ENCODE measurements at regions not wholly inside any gene's neighbourhood (a gene's known extent, or its start where the extent isn't known, plus 50 kb on each side); places are given as distances from the start of the nearest gene placed in this dataset.

DNA sequence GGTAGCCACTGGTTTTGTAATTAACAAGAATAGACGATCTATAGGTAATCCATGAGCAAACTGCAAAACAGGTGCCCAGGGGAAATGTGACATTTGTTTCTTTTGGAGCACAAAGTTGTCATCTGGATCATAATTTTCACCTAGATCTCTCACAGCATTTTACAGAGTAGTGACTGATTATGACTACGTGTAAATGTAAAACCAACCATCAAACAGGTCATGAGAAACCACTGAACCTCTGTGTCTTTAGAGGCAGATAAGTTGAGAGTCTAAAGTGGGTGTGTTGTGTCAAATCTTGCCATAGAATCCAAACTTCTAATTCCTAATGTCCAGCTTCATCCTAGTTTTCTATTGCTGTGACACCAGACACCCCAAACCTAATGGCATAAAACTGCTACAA lies 648.1 kb downstream of the MID1IP1 start:
- TF ChIP-seq, protein P1, sequence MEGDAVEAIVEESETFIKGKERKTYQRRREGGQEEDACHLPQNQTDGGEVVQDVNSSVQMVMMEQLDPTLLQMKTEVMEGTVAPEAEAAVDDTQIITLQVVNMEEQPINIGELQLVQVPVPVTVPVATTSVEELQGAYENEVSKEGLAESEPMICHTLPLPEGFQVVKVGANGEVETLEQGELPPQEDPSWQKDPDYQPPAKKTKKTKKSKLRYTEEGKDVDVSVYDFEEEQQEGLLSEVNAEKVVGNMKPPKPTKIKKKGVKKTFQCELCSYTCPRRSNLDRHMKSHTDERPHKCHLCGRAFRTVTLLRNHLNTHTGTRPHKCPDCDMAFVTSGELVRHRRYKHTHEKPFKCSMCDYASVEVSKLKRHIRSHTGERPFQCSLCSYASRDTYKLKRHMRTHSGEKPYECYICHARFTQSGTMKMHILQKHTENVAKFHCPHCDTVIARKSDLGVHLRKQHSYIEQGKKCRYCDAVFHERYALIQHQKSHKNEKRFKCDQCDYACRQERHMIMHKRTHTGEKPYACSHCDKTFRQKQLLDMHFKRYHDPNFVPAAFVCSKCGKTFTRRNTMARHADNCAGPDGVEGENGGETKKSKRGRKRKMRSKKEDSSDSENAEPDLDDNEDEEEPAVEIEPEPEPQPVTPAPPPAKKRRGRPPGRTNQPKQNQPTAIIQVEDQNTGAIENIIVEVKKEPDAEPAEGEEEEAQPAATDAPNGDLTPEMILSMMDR (IDR thresholded peaks at IDR 0.05; ENCODE audit: low read depth, low read length, missing input control): no peak
- TF ChIP-seq SP1 (IDR thresholded peaks at IDR 0.05): no peak
- no peak for TF ChIP-seq TAF1 (conservative IDR thresholded peaks at IDR 0.05)
- no peak for TF ChIP-seq RAD21 (IDR thresholded peaks at IDR 0.05)
- TF ChIP-seq EGR1 (IDR thresholded peaks at IDR 0.05; ENCODE audit: low read depth in 2 of 2): no peak
- TF ChIP-seq, protein P2, sequence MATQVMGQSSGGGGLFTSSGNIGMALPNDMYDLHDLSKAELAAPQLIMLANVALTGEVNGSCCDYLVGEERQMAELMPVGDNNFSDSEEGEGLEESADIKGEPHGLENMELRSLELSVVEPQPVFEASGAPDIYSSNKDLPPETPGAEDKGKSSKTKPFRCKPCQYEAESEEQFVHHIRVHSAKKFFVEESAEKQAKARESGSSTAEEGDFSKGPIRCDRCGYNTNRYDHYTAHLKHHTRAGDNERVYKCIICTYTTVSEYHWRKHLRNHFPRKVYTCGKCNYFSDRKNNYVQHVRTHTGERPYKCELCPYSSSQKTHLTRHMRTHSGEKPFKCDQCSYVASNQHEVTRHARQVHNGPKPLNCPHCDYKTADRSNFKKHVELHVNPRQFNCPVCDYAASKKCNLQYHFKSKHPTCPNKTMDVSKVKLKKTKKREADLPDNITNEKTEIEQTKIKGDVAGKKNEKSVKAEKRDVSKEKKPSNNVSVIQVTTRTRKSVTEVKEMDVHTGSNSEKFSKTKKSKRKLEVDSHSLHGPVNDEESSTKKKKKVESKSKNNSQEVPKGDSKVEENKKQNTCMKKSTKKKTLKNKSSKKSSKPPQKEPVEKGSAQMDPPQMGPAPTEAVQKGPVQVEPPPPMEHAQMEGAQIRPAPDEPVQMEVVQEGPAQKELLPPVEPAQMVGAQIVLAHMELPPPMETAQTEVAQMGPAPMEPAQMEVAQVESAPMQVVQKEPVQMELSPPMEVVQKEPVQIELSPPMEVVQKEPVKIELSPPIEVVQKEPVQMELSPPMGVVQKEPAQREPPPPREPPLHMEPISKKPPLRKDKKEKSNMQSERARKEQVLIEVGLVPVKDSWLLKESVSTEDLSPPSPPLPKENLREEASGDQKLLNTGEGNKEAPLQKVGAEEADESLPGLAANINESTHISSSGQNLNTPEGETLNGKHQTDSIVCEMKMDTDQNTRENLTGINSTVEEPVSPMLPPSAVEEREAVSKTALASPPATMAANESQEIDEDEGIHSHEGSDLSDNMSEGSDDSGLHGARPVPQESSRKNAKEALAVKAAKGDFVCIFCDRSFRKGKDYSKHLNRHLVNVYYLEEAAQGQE (IDR thresholded peaks at IDR 0.05): no peak
- no peak for TF ChIP-seq FOXA1 (IDR thresholded peaks at IDR 0.05)
- no peak for TF ChIP-seq RXRA (IDR thresholded peaks at IDR 0.05)
- TF ChIP-seq, protein P3, sequence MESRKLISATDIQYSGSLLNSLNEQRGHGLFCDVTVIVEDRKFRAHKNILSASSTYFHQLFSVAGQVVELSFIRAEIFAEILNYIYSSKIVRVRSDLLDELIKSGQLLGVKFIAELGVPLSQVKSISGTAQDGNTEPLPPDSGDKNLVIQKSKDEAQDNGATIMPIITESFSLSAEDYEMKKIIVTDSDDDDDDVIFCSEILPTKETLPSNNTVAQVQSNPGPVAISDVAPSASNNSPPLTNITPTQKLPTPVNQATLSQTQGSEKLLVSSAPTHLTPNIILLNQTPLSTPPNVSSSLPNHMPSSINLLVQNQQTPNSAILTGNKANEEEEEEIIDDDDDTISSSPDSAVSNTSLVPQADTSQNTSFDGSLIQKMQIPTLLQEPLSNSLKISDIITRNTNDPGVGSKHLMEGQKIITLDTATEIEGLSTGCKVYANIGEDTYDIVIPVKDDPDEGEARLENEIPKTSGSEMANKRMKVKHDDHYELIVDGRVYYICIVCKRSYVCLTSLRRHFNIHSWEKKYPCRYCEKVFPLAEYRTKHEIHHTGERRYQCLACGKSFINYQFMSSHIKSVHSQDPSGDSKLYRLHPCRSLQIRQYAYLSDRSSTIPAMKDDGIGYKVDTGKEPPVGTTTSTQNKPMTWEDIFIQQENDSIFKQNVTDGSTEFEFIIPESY (IDR thresholded peaks at IDR 0.05): no peak
